T-helper 17 cell (primary cell): ENCODE measurements at regions not wholly inside any gene's neighbourhood (a gene's known extent, or its start where the extent isn't known, plus 50 kb on each side); places are given as distances from the start of the nearest gene placed in this dataset.

Experiments
- ATAC-seq: fragments of 150-1000 bp; cut with Tn5 transposase; 2 replicates; pipeline ENCODE4 v1.10.0; 2021; ENCODE audit warnings: mild to moderate bottlenecking, moderate library complexity
- DNase-seq, 3 donors: peaks; one replicate each; pipeline versions ENCODE4 v3.0.0 to v3.0.0-alpha.2; 2020 to 2021
- H3K9me3 ChIP-seq: one replicate; pipeline ENCODE4 v1.7.0; 2013; ENCODE audit warnings: low read length, mild to moderate bottlenecking; ENCODE audit not compliant: control insufficient read depth, poor library complexity, severe bottlenecking
- H3K27ac Mint-ChIP-seq: one replicate; pipeline ENCODE4 v1.8.0; 2022; ENCODE audit warnings: mild to moderate bottlenecking, moderate library complexity, mixed read lengths
- H3K27me3 Mint-ChIP-seq: one replicate; pipeline ENCODE4 v1.8.0; 2022; ENCODE audit warnings: mixed read lengths
- H3K36me3 Mint-ChIP-seq: one replicate; pipeline ENCODE4 v1.8.0; 2022; ENCODE audit warnings: low read depth, mixed read lengths
- H3K4me1 Mint-ChIP-seq: one replicate; pipeline ENCODE4 v1.8.0; 2022; ENCODE audit warnings: mild to moderate bottlenecking, mixed read lengths
- H3K4me3 Mint-ChIP-seq: one replicate; pipeline ENCODE4 v1.8.0; 2022; ENCODE audit warnings: mild to moderate bottlenecking, moderate library complexity, mixed read lengths

DNA sequence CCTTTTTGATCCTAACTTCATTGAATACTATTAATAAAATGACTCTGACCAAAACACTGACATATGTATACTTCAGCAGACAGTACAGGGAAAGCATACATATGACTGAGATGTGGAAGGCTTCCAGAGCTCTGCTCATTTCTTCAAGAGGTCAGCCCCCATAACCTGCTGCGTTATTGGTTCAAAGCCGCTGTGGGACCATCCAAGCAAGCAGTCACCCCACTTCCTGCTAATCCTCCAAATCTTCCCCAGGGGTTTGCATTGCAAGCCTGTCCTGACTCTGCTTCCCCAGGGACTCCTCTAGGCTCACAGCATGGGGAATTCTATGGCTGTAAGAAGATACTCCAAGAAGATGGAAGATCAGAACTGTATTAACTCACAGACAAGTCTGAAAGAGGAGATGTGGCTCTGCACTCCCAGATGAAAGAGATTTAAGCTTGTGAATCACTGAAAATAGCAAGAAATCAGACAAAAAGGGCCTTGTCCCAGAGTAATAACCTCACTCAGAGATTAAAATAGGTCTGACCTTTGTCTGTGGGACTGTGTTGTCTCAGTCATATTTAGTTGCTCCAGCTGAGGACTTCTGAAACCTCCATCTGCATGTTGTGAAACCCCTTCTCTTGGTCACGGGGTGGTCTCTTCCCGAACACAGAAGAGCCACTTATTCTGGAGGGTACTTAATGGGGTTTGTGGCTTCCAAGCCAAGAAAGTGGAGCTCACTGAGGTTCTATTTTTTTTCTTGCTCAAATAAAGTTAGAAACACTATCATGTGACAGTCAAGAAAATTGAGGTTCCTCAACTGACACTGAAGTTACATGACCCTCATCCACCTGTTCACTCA lies 101.5 kb upstream of the MARCKS start:
- Mint-ChIP-seq H3K27ac (no peak overlapping the region), H3K36me3 (no peaks in the 10 kb centered on the region), H3K4me3 (no peak overlapping the region), H3K27me3 (no peaks in the 10 kb centered on the region), H3K4me1 (no peaks in the 10 kb centered on the region)
- DNase-seq (no peak), ATAC-seq (no peak)
- H3K9me3 ChIP-seq = no peaks in the 10 kb centered on the region

DNA sequence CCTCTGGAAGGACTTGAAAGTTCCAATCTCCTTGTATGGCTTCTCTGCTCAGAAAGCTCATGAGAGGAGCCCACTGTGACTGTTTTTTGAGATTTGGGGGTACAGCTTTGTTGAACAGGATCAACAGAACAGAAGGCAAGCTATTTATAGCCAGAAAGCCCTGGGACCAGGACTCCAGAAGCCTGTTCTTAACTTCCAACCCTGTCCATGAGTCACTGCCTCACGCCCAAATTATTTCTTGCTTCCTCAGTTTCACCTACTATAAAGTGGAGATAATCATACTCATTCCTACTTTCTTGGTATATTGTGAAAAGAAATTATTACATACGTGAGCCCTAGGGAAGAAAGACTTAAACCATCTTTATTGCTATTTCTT lies 100.9 kb upstream of the MARCKS start:
- no peak overlapping the region for H3K4me3 Mint-ChIP-seq
- H3K9me3 ChIP-seq = no peaks in the 10 kb centered on the region
- ATAC-seq = no peak

DNA sequence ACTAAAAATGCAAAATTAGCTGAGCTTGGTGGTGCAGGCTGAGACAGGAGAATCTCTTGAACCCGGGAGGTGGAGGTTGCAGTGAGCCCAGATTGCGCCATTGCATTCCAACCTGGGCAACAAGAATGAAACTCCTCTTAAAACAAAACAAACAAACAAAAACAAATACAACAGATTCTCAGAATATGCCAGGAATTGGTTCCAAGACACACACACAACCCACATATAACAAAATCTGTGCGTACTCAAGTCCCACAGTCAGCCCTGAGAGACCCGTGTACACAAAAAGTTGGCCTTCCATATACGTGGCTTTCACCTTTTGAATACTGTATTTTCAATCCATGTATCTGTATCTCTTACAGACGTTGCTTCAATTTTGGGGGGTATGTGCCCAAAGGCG lies 98.9 kb upstream of the MARCKS start:
- no peaks in the 10 kb centered on the region for H3K9me3 ChIP-seq
- DNase-seq (no peak), ATAC-seq (no peak)
- peaks cover 4% of the 10 kb centered on the region for H3K27me3 Mint-ChIP-seq
- H3K36me3 Mint-ChIP-seq = no peaks in the 10 kb centered on the region
- no peak overlapping the region for H3K27ac Mint-ChIP-seq
- H3K4me3 Mint-ChIP-seq = no peak overlapping the region
- no peaks in the 10 kb centered on the region for H3K4me1 Mint-ChIP-seq

More for the DNA sequence above, 100.9 kb upstream of the MARCKS start:
- H3K27me3 Mint-ChIP-seq = peaks cover under 1% of the 10 kb centered on the region
- no peak overlapping the region for H3K27ac Mint-ChIP-seq
- H3K36me3 Mint-ChIP-seq = no peaks in the 10 kb centered on the region
- no peak for DNase-seq
- H3K4me1 Mint-ChIP-seq = no peaks in the 10 kb centered on the region

DNA sequence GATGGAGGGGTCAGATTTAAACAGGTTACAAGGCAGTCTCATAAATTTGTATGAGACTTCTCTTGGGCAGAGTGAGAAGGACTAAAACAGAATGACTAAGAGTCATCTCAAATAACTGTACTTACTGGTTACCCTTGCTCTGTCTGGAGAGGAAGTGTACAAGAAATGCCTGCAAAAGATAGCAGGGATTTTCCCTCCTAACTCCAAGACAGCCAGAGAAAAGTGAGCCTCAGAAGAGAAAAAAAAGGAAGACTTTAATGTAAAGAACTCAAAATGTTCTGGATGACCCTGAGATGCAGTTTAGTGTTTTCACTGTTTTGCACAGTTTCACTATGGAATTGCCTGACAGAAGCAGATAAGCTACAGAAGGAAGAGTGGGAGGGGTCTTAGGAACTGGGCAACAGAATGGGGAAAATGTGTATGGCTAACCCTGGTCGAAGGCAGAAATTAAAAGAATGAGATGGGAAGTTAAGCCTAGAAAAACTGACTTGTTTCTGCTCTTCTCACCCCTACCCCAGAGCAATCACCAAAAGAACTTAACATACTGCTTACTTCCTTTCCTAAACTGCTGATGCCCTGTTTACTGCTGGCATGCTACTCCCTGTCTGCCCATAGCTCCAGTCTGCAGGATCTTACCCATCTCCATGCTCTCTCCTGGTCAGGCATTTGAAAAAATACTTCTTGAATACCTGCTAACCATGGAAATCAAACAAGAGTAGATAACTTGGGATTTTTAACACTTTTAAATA lies 98.1 kb upstream of the MARCKS start:
- ATAC-seq (no peak), DNase-seq (no peak)
- H3K27ac Mint-ChIP-seq = no peak overlapping the region
- no peak overlapping the region for H3K4me3 Mint-ChIP-seq
- H3K9me3 ChIP-seq = no peaks in the 10 kb centered on the region
- no peaks in the 10 kb centered on the region for H3K36me3 Mint-ChIP-seq
- H3K27me3 Mint-ChIP-seq = peaks cover 4% of the 10 kb centered on the region
- H3K4me1 Mint-ChIP-seq = no peaks in the 10 kb centered on the region

DNA sequence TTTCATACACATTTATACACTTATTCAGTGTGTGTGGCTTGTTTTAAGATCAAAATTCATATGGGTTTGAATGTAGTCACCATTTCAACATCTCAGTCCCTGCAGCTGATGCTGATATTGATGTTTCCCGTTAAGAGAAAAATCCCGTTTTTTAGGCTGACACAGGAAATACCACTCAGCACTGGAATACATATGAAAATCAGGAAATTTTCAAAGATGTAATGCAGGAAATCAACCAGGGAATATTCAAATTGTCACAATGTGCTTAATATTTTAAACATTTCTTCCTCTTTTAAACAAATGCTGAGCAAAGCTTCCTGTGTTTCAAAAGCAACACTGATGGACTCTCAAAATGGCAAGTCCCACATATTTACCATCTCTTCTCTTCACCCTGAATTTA lies 94.5 kb upstream of the MARCKS start:
- Mint-ChIP-seq H3K36me3 (no peaks in the 10 kb centered on the region), H3K27ac (no peak overlapping the region), H3K4me1 (no peaks in the 10 kb centered on the region), H3K27me3 (peaks cover 4% of the 10 kb centered on the region), H3K4me3 (no peak overlapping the region)
- no peak for ATAC-seq
- H3K9me3 ChIP-seq = no peaks in the 10 kb centered on the region
- no peak for DNase-seq

DNA sequence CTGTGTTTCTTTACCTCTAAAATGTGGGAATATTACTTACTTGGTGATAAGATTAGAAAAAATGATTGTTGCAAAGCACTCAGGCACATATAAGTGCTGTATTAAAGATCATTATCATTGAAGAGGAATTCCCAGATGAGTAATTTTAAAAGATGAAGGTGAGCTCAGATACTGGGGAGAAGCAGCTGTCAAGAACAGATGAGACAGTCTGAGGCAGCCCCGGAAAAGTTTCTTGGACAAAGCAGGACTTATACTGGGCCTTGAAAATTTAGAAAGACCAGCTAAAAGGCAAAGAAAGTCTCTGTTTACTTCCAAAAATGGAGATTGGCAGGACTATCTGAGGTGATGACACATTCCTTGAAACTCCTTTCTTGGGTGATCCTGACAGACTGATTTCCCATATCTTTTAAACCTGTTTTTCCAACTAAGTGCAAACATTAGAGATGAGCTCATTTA lies 93.8 kb upstream of the MARCKS start:
- Mint-ChIP-seq H3K27me3 (peaks cover 4% of the 10 kb centered on the region), H3K4me1 (no peaks in the 10 kb centered on the region), H3K4me3 (no peak overlapping the region), H3K36me3 (no peaks in the 10 kb centered on the region), H3K27ac (no peak overlapping the region)
- ATAC-seq = no peak
- DNase-seq = no peak
- no peaks in the 10 kb centered on the region for H3K9me3 ChIP-seq

DNA sequence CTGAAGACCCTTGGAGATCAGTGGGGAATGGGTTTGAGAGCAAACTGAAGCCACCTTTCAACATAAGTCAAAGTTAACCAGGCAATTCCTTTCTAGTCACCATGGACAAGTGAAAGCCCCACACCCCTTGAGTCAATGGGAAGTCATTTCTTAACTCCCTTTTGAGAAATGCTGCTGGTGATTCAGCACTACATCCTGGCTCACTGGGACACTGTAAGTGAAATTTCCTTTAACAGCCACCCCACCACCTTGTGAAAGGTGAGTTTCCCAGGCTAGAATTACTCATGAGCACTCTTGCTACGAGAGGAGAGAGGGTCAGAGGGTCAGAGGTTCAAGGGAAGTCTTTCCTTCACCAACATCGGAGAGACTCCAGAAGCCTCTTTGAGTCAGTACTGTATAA lies 93.3 kb upstream of the MARCKS start:
- Mint-ChIP-seq H3K27ac (no peak overlapping the region), H3K36me3 (no peaks in the 10 kb centered on the region), H3K27me3 (peaks cover 4% of the 10 kb centered on the region), H3K4me3 (no peak overlapping the region), H3K4me1 (no peaks in the 10 kb centered on the region)
- ATAC-seq = no peak
- no peak for DNase-seq
- no peaks in the 10 kb centered on the region for H3K9me3 ChIP-seq

DNA sequence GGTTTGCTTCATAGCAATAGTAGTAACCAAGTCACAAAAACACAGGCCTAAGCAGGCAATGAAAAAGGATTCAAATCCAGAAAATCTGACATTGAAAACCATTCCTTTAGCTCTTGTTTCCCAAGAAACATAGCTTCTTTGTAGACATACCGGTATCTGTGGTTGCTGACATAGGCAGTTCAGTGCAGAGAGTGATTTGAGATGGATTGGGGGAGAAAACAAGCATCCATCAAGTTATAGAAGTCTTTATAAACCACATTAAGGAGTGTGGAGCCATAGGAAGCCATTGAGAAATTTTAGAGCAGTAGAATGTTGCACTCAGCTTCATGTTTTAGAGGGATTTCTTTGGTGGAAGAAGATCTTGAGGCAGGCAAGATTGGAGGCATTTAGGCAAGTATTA lies 91.2 kb upstream of the MARCKS start:
- Mint-ChIP-seq H3K4me1 (no peaks in the 10 kb centered on the region), H3K4me3 (no peak overlapping the region), H3K27ac (no peak overlapping the region), H3K27me3 (peaks cover 4% of the 10 kb centered on the region), H3K36me3 (no peaks in the 10 kb centered on the region)
- H3K9me3 ChIP-seq = no peaks in the 10 kb centered on the region
- ATAC-seq = no peak
- no peak for DNase-seq

DNA sequence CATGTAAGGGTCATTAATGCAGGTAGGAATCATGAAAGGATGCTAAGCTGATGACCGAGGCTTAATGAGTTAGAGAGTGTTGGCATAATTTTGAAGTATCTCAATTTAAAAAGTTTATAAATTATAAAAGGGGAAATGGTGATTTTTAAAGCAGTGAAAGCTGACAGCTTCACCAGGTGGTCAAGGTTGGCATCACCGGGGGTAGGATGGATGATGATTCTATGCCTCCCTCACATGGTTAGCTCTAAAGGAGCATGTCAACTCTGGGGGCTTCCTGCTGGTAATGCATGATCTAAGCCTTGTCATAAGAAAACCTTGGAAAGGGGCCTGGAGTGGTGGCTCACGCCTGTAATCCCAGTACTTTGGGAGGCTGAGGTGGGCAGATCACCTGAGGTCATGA lies 89.2 kb upstream of the MARCKS start:
- H3K4me3 Mint-ChIP-seq = no peak overlapping the region
- ATAC-seq (no peak), DNase-seq (no peak)
- H3K27me3 Mint-ChIP-seq = peaks cover 2% of the 10 kb centered on the region
- H3K9me3 ChIP-seq = no peaks in the 10 kb centered on the region
- no peaks in the 10 kb centered on the region for H3K36me3 Mint-ChIP-seq
- no peak overlapping the region for H3K27ac Mint-ChIP-seq
- H3K4me1 Mint-ChIP-seq = no peaks in the 10 kb centered on the region

DNA sequence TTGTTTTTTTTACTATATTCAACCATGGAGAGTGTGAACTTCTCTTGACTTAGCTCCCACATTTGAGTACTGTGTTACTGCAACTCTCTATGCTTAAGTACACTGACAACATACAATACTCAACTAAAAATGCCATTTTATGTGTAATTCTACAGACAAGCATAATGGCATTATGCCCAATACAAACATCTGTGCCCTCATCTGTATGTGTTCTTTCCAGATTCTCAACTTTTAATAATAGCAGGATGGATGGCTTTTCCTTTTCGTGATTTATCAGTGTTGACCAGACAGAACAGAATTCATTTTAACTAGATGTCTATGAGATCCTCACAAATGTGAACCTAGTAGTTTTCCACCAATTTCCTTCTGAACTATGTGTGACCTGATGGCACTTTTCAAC lies 84.2 kb upstream of the MARCKS start:
- no peak for ATAC-seq
- no peak overlapping the region for H3K4me3 Mint-ChIP-seq
- H3K27ac Mint-ChIP-seq = no peak overlapping the region
- no peaks in the 10 kb centered on the region for H3K9me3 ChIP-seq
- no peaks in the 10 kb centered on the region for H3K4me1 Mint-ChIP-seq
- peaks cover 5% of the 10 kb centered on the region for H3K27me3 Mint-ChIP-seq
- DNase-seq = no peak
- no peaks in the 10 kb centered on the region for H3K36me3 Mint-ChIP-seq

DNA sequence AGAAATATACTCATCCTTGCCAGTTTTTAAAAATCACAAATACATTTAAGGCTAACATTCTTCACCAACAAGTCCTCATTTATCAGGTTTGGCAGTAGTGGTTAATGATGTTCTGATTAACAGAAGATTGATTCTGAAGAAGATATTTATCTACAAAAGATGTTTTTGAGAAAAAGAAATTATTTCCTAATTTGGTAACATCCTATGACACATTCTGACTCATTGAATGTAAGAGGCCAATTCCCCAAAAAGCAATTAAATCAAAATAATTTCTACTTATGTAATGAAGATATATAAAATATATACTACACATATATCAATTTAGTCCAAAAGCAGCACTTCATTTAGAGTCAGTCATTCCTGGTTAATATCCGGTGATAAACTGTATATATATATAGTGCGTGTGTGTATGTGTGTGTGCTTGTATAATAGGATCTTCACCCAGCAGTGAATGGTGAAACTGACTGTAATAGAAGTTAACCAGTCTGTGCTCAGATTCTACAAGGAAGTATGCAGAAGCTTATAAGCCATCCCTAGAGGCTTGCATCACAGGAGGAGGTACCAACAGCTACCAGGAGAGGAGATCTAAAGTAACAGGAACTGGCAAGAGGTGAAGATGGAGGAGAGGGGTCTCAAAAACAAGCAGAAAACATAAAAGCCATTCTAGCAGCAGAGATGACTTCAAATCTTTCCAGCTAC lies 82.9 kb upstream of the MARCKS start:
- H3K4me1 Mint-ChIP-seq = no peaks in the 10 kb centered on the region
- H3K9me3 ChIP-seq = no peaks in the 10 kb centered on the region
- H3K27ac Mint-ChIP-seq = no peak overlapping the region
- H3K4me3 Mint-ChIP-seq = no peak overlapping the region
- no peak for ATAC-seq
- no peaks in the 10 kb centered on the region for H3K36me3 Mint-ChIP-seq
- peaks cover 5% of the 10 kb centered on the region for H3K27me3 Mint-ChIP-seq
- DNase-seq = no peak

DNA sequence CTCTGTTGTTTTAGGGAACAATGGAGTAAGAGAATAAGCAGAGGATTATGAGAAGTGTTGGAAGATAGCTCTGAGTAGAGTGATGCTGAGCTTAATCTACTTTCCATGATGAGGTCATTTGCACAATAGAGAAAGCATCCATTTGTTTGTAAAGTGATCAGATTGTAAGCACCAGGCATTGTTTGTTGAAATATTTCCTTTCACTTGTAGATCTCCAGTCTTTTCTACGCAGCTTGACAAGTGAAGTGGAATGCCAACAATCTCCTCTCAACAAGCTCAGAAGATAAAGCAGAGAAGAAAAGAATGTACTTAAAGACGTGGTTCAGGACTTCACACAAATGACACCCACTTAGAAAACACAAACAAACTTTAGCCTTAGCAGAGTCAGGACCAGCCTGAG lies 80.1 kb upstream of the MARCKS start:
- Mint-ChIP-seq H3K4me1 (peaks cover 2% of the 10 kb centered on the region), H3K36me3 (no peaks in the 10 kb centered on the region), H3K27ac (no peak overlapping the region), H3K27me3 (peaks cover 5% of the 10 kb centered on the region), H3K4me3 (no peak overlapping the region)
- DNase-seq (no peak), ATAC-seq (no peak)
- H3K9me3 ChIP-seq = no peaks in the 10 kb centered on the region

DNA sequence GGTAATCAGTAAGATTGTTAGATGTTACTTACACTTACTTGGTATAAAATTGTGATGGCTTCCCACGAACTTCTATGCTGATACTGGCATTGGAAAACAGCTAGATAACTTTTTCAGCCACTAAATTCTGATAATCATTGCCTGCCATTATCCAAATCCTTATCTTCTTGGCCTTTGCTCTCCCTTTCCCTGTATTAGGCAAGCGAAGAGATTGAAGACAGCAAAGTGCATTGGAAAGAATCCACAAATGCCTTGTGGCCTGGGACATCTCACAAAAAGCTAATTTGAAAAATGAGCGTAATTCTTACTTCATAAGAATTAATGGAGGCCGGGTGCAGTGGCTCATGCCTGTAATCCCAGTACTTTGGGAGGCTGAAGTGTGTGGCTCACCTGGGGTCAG lies 79.5 kb upstream of the MARCKS start:
- H3K4me3 Mint-ChIP-seq = no peak overlapping the region
- peaks cover 5% of the 10 kb centered on the region for H3K27me3 Mint-ChIP-seq
- H3K4me1 Mint-ChIP-seq = peaks cover 2% of the 10 kb centered on the region
- H3K27ac Mint-ChIP-seq = no peak overlapping the region
- no peaks in the 10 kb centered on the region for H3K36me3 Mint-ChIP-seq
- DNase-seq (no peak), ATAC-seq (no peak)
- H3K9me3 ChIP-seq = no peaks in the 10 kb centered on the region
